ENCODE measurements at regions not wholly inside any gene's neighbourhood (a gene's known extent, or its start where the extent isn't known, plus 50 kb on each side); places are given as distances from the start of the nearest gene placed in this dataset.

DNA sequence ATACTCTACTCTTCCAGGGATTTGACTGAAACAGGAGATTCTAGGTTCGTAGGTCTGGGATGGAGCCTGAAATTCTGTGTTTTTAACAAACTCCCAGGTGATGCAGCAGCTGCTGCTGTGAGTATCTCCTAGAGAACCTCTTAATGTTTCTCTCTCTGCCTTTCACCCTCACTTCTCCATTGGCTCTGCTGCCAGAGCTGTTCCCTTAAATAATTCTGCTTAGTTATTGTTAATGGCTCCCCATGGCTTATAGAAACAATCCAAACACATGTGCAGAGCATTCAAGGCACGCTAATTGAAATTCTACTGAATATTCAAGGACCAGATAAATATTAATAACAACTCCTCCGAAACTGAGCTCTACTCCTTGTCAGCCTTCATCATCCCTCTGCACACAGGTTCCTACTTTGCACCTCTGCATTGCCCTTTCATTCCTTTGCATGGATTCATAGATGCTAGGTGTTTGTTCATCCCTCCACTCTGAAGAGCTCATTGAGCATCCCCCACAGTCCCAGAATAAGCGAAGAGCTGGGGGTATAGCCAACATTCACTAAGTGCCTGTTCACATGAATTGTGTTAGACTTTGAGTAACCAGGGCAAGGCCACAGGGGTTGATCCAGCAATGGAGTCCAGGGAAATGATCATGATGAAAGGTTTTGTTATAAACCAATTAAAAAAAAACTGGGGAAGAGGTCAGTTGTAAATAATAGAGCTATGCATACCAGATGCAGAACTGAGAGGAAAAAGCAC, 488.4 kb upstream of the JAG1 start:
- TF ChIP-seq, protein P1, sequence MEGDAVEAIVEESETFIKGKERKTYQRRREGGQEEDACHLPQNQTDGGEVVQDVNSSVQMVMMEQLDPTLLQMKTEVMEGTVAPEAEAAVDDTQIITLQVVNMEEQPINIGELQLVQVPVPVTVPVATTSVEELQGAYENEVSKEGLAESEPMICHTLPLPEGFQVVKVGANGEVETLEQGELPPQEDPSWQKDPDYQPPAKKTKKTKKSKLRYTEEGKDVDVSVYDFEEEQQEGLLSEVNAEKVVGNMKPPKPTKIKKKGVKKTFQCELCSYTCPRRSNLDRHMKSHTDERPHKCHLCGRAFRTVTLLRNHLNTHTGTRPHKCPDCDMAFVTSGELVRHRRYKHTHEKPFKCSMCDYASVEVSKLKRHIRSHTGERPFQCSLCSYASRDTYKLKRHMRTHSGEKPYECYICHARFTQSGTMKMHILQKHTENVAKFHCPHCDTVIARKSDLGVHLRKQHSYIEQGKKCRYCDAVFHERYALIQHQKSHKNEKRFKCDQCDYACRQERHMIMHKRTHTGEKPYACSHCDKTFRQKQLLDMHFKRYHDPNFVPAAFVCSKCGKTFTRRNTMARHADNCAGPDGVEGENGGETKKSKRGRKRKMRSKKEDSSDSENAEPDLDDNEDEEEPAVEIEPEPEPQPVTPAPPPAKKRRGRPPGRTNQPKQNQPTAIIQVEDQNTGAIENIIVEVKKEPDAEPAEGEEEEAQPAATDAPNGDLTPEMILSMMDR (IDR thresholded peaks at IDR 0.05 in 2 of 3, conservative IDR thresholded peaks at IDR 0.05 in 1 of 3; ENCODE audit: borderline replicate concordance in 1 of 3, insufficient read depth in 1 of 3, low read depth in 2 of 3, low read length in 2 of 3): no peak
- TF ChIP-seq EZH2 (IDR thresholded peaks at IDR 0.05) (no peak), SP1 (IDR thresholded peaks at IDR 0.05; ENCODE audit: low read depth) (no peak), POLR2A (IDR thresholded peaks at IDR 0.05; ENCODE audit: borderline replicate concordance, extremely low read depth, insufficient read depth, insufficient read length) (no peak), EZH2phosphoT487 (IDR thresholded peaks at IDR 0.05; ENCODE audit: borderline replicate concordance) (no peak), ZFX (IDR thresholded peaks at IDR 0.05) (no peak), FOSL1 (IDR thresholded peaks at IDR 0.05; ENCODE audit: low read depth) (no peak), POLR2AphosphoS5 (IDR thresholded peaks at IDR 0.05; ENCODE audit: low read depth, low read length) (no peak), YY1 (IDR thresholded peaks at IDR 0.05; ENCODE audit: extremely low read depth, insufficient replicate concordance, low read depth, low read length) (no peak)
- TF ChIP-seq, protein P2, sequence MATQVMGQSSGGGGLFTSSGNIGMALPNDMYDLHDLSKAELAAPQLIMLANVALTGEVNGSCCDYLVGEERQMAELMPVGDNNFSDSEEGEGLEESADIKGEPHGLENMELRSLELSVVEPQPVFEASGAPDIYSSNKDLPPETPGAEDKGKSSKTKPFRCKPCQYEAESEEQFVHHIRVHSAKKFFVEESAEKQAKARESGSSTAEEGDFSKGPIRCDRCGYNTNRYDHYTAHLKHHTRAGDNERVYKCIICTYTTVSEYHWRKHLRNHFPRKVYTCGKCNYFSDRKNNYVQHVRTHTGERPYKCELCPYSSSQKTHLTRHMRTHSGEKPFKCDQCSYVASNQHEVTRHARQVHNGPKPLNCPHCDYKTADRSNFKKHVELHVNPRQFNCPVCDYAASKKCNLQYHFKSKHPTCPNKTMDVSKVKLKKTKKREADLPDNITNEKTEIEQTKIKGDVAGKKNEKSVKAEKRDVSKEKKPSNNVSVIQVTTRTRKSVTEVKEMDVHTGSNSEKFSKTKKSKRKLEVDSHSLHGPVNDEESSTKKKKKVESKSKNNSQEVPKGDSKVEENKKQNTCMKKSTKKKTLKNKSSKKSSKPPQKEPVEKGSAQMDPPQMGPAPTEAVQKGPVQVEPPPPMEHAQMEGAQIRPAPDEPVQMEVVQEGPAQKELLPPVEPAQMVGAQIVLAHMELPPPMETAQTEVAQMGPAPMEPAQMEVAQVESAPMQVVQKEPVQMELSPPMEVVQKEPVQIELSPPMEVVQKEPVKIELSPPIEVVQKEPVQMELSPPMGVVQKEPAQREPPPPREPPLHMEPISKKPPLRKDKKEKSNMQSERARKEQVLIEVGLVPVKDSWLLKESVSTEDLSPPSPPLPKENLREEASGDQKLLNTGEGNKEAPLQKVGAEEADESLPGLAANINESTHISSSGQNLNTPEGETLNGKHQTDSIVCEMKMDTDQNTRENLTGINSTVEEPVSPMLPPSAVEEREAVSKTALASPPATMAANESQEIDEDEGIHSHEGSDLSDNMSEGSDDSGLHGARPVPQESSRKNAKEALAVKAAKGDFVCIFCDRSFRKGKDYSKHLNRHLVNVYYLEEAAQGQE (IDR thresholded peaks at IDR 0.05; ENCODE audit: low read depth): no peak
- TF ChIP-seq, protein P3, sequence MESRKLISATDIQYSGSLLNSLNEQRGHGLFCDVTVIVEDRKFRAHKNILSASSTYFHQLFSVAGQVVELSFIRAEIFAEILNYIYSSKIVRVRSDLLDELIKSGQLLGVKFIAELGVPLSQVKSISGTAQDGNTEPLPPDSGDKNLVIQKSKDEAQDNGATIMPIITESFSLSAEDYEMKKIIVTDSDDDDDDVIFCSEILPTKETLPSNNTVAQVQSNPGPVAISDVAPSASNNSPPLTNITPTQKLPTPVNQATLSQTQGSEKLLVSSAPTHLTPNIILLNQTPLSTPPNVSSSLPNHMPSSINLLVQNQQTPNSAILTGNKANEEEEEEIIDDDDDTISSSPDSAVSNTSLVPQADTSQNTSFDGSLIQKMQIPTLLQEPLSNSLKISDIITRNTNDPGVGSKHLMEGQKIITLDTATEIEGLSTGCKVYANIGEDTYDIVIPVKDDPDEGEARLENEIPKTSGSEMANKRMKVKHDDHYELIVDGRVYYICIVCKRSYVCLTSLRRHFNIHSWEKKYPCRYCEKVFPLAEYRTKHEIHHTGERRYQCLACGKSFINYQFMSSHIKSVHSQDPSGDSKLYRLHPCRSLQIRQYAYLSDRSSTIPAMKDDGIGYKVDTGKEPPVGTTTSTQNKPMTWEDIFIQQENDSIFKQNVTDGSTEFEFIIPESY (IDR thresholded peaks at IDR 0.05; ENCODE audit: extremely low read depth, insufficient replicate concordance, low read length): no peak
